CD4-positive, alpha-beta T cell treated with Interleukin-2 at 100 ng/mL for 4 hours (primary cell): ENCODE measurements at regions not wholly inside any gene's neighbourhood (a gene's known extent, or its start where the extent isn't known, plus 50 kb on each side); places are given as distances from the start of the nearest gene placed in this dataset.

ENCODE experiments used
- DNase-seq: peaks from one replicate; pipeline ENCODE4 v3.0.0-alpha.2; 2020; ENCODE audit warnings: low spot score

GRCh38 chr4:14178421-14178820 lies 550.9 kb upstream of the BOD1L1 start:
- DNase-seq, result peak; percentile 7

GRCh38 chr4:14180166-14180565 lies 552.6 kb upstream of the BOD1L1 start:
- DNase-seq, result no peak

GRCh38 chr4:14180983-14181601 lies 553.6 kb upstream of the BOD1L1 start:
- no peak for DNase-seq

- DNase-seq, result no peak
Measured at GRCh38 chr4:14182148-14182547, 554.6 kb upstream of the BOD1L1 start.

- no peak for DNase-seq
Measured at GRCh38 chr4:14184265-14184664, 556.7 kb upstream of the BOD1L1 start.

GRCh38 chr4:14184767-14185166 lies 557.2 kb upstream of the BOD1L1 start:
- no peak for DNase-seq

- no peak for DNase-seq
Measured at GRCh38 chr4:14188214-14188613, 560.7 kb upstream of the BOD1L1 start.

GRCh38 chr4:14193601-14194000 lies 566.1 kb upstream of the BOD1L1 start:
- no peak for DNase-seq

- no peak for DNase-seq
Measured at GRCh38 chr4:14196131-14196530, 568.6 kb upstream of the BOD1L1 start.

GRCh38 chr4:14215116-14215770 lies 587.7 kb upstream of the BOD1L1 start:
- no peak for DNase-seq

- DNase-seq, result no peak
Measured at GRCh38 chr4:14217401-14217800, 589.9 kb upstream of the BOD1L1 start.

- no peak for DNase-seq
Measured at GRCh38 chr4:14218641-14219040, 591.1 kb upstream of the BOD1L1 start.

GRCh38 chr4:14221176-14221575 lies 593.7 kb upstream of the BOD1L1 start:
- no peak for DNase-seq

- no peak for DNase-seq
Measured at GRCh38 chr4:14222377-14223029, 595.0 kb upstream of the BOD1L1 start.

GRCh38 chr4:14223461-14223860 lies 595.9 kb upstream of the BOD1L1 start:
- DNase-seq, result no peak

- no peak for DNase-seq
Measured at GRCh38 chr4:14225688-14226207, 598.2 kb upstream of the BOD1L1 start.

- no peak for DNase-seq
Measured at GRCh38 chr4:14233126-14233525, 605.6 kb upstream of the BOD1L1 start.

- DNase-seq, result no peak
Measured at GRCh38 chr4:14234307-14234706, 606.8 kb upstream of the BOD1L1 start.

- no peak for DNase-seq
Measured at GRCh38 chr4:14236359-14236758, 608.8 kb upstream of the BOD1L1 start.

- DNase-seq, result no peak
Measured at GRCh38 chr4:14237911-14238310, 610.4 kb upstream of the BOD1L1 start.

- no peak for DNase-seq
Measured at GRCh38 chr4:14241574-14241973, 614.0 kb upstream of the BOD1L1 start.

- DNase-seq, result no peak
Measured at GRCh38 chr4:14247767-14248166, 620.2 kb upstream of the BOD1L1 start.

- DNase-seq, result no peak
Measured at GRCh38 chr4:14249226-14249625, 621.7 kb upstream of the BOD1L1 start.
